ENCODE measurements at regions not wholly inside any gene's neighbourhood (a gene's known extent, or its start where the extent isn't known, plus 50 kb on each side); places are given as distances from the start of the nearest gene placed in this dataset.
"Not testable (repeated sequence)": the region's sequence is repeated elsewhere in the genome, so short reads cannot be mapped to it uniquely, and the experiment has no call there.

- not testable (repeated sequence) for TF ChIP-seq MAX (IDR thresholded peaks at IDR 0.05; ENCODE audit: low read depth, low read length); POLR2A (IDR thresholded peaks at IDR 0.05; ENCODE audit: extremely low read depth, insufficient read length)
Measured at GRCh38 chr2:113365290-113365689, 72.2 kb upstream of the ZNG1B start.
